A673 (cell line): ENCODE measurements at regions not wholly inside any gene's neighbourhood (a gene's known extent, or its start where the extent isn't known, plus 50 kb on each side); places are given as distances from the start of the nearest gene placed in this dataset.

Experiments
- CTCF ChIP-seq: fragments of 300-800, 200-600 bp; sonication (generic); conservative IDR thresholded peaks from 2 replicates; pipeline ENCODE4 v1.5.1; 2017; ENCODE audit warnings: low read depth, mild to moderate bottlenecking, antibody characterized with exemption, low read length, moderate library complexity, mixed read lengths
- EZH2 ChIP-seq: fragments of 200-600 bp; sonication (generic); IDR thresholded peaks from 2 replicates; pipeline ENCODE4 v1.6.1; 2017; ENCODE audit warnings: borderline replicate concordance, low read depth, mild to moderate bottlenecking, mixed read lengths, antibody characterized with exemption, low read length; ENCODE audit not compliant: poor library complexity, severe bottlenecking

- TF ChIP-seq CTCF (no peak), EZH2 (no peak)
Measured at GRCh38 chr14:34004881-34005280, 54.0 kb upstream of the EGLN3 start.
